ENCODE measurements at regions not wholly inside any gene's neighbourhood (a gene's known extent, or its start where the extent isn't known, plus 50 kb on each side); places are given as distances from the start of the nearest gene placed in this dataset.

- TF ChIP-seq, protein P1, sequence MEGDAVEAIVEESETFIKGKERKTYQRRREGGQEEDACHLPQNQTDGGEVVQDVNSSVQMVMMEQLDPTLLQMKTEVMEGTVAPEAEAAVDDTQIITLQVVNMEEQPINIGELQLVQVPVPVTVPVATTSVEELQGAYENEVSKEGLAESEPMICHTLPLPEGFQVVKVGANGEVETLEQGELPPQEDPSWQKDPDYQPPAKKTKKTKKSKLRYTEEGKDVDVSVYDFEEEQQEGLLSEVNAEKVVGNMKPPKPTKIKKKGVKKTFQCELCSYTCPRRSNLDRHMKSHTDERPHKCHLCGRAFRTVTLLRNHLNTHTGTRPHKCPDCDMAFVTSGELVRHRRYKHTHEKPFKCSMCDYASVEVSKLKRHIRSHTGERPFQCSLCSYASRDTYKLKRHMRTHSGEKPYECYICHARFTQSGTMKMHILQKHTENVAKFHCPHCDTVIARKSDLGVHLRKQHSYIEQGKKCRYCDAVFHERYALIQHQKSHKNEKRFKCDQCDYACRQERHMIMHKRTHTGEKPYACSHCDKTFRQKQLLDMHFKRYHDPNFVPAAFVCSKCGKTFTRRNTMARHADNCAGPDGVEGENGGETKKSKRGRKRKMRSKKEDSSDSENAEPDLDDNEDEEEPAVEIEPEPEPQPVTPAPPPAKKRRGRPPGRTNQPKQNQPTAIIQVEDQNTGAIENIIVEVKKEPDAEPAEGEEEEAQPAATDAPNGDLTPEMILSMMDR (IDR thresholded peaks at IDR 0.05) = no peak
- TF ChIP-seq POLR2A (IDR thresholded peaks at IDR 0.05) (no peak), POLR2AphosphoS5 (IDR thresholded peaks at IDR 0.05; ENCODE audit: insufficient read depth in 1 of 2, low read depth in 1 of 2) (no peak)
Measured at GRCh38 chr6:144781836-144782235, 496.7 kb downstream of the UTRN start.

All from vagina (tissue), 2 donors.